ENCODE measurements at regions not wholly inside any gene's neighbourhood (a gene's known extent, or its start where the extent isn't known, plus 50 kb on each side); places are given as distances from the start of the nearest gene placed in this dataset.

DNA sequence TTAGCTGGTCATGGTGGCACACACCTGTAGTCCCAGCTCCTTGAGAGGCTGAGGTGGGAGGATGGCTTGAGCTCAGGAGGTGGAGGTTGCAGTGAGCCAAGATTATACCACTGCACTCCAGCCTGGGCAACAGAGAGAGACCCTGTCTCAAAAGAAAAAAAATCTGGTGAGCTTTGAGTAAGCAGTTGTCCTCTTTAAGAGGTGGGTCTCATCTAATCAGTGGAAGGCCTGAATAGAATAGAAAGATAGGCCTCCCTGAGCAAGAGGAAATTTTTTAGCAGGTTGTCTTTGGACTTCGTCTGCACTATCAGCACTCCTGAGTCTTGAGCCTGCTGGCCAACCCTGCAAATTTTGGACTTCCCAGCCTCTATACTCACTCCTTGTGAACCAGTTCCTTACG, 266.0 kb upstream of the ZFHX3 start (continued):
- no peak for TF ChIP-seq ZNF462 (CRISPR knock-in tag; IDR thresholded peaks at IDR 0.05)
- no peak for TF ChIP-seq NANOG (IDR thresholded peaks at IDR 0.05; ENCODE audit: borderline replicate concordance)
- no peak for TF ChIP-seq ZNF114 (CRISPR knock-in tag; IDR thresholded peaks at IDR 0.05)
- TF ChIP-seq JUNB (IDR thresholded peaks at IDR 0.05; ENCODE audit: unreplicated experiment) = no peak
- no peak for TF ChIP-seq POLR2AphosphoS5 (IDR thresholded peaks at IDR 0.05; ENCODE audit: low read depth)
- no peak for TF ChIP-seq STAT1 (IDR thresholded peaks at IDR 0.05; ENCODE audit: unreplicated experiment)

GRCh38 chr16:73311857-73312723, 264.2 kb upstream of the ZFHX3 start:
- Histone ChIP-seq H3K4me1 (ENCODE audit: insufficient read depth) (no peaks in the 10 kb centered on the region), H3K4me2 (no peak overlapping the region), H4K20me1 (replicated peaks; ENCODE audit: insufficient read depth) (no peaks in the 10 kb centered on the region), H3K79me2 (replicated peaks; ENCODE audit: insufficient read depth) (no peaks in the 10 kb centered on the region), H3K36me3 (ENCODE audit: insufficient read depth) (no peaks in the 10 kb centered on the region), H3K27me3 (ENCODE audit: insufficient read depth) (no peaks in the 10 kb centered on the region), H3F3A (replicated peaks; ENCODE audit: low read depth) (no peaks in the 10 kb centered on the region), H2AFZ (no peak overlapping the region), H3K4me3 (no peak overlapping the region), H3K27ac (ENCODE audit: low read depth) (no peak overlapping the region), H3K9me2 (ENCODE audit: insufficient read depth) (0 out of 2 replicates have a peak, but pooled peaks cover 3% of the 10 kb centered on the region)
- ATAC-seq (no peak), DNase-seq (ENCODE audit: low spot score) (no peak)
- TF ChIP-seq JUNB (IDR thresholded peaks at IDR 0.05; ENCODE audit: unreplicated experiment) (no peak), CREB1 (CRISPR knock-in tag; IDR thresholded peaks at IDR 0.05; ENCODE audit: low read depth) (no peak), EZH2phosphoT487 (IDR thresholded peaks at IDR 0.05; ENCODE audit: unreplicated experiment) (no peak), STAT1 (IDR thresholded peaks at IDR 0.05; ENCODE audit: unreplicated experiment) (no peak), NANOG (IDR thresholded peaks at IDR 0.05; ENCODE audit: borderline replicate concordance) (no peak), EZH2 (IDR thresholded peaks at IDR 0.05; ENCODE audit: low read depth, unreplicated experiment) (no peak), ZNF331 (CRISPR knock-in tag; IDR thresholded peaks at IDR 0.05; ENCODE audit: low read depth) (no peak), REST (IDR thresholded peaks at IDR 0.05; ENCODE audit: unreplicated experiment) (no peak)
- H3K9me3 Mint-ChIP-seq = peaks cover 4% of the 10 kb centered on the region; the same call in 2 of the 3 replicates
- H3K36me3 Mint-ChIP-seq (ENCODE audit: low read depth) = no peaks in the 10 kb centered on the region
- no peak overlapping the region for H3K4me3 Mint-ChIP-seq
- H3K27ac Mint-ChIP-seq = no peak overlapping the region
- no peaks in the 10 kb centered on the region for H3K27me3 Mint-ChIP-seq (ENCODE audit: insufficient read depth, low read depth, poor library complexity)
- H3K4me1 Mint-ChIP-seq = 0 out of 3 replicates have a peak, but pooled peaks cover 2% of the 10 kb centered on the region
